ENCODE measurements at regions not wholly inside any gene's neighbourhood (a gene's known extent, or its start where the extent isn't known, plus 50 kb on each side); places are given as distances from the start of the nearest gene placed in this dataset.

- TF ChIP-seq, protein P1, sequence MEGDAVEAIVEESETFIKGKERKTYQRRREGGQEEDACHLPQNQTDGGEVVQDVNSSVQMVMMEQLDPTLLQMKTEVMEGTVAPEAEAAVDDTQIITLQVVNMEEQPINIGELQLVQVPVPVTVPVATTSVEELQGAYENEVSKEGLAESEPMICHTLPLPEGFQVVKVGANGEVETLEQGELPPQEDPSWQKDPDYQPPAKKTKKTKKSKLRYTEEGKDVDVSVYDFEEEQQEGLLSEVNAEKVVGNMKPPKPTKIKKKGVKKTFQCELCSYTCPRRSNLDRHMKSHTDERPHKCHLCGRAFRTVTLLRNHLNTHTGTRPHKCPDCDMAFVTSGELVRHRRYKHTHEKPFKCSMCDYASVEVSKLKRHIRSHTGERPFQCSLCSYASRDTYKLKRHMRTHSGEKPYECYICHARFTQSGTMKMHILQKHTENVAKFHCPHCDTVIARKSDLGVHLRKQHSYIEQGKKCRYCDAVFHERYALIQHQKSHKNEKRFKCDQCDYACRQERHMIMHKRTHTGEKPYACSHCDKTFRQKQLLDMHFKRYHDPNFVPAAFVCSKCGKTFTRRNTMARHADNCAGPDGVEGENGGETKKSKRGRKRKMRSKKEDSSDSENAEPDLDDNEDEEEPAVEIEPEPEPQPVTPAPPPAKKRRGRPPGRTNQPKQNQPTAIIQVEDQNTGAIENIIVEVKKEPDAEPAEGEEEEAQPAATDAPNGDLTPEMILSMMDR (IDR thresholded peaks at IDR 0.05; ENCODE audit: low read depth, low read length), result no peak
- no peak overlapping the region for H3K4me3 ChIP-seq (ENCODE audit: low read depth, low read length)
Measured at GRCh38 chr17:69856946-69857345, 218.1 kb upstream of the KCNJ16 start.

DNA sequence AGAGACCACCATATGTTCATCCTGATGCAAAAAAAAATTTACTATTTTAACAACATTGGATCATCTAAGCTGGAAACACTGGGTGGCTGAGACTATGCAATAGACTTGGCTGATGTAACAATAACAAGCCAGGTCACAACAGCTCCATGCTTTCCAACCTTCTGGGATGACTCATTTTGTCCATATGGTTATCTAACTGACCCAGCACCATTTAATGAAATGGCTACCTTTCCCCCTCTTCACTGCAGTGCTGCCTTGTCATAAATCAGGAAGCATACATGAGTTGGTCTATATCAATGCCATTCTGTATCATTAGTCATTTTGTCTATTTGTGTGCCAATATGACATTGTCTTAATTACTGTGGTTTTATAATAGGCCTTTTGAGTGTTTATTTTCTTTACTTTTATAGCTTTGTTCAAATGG lies 217.6 kb upstream of the KCNJ16 start:
- no peak overlapping the region for H3K4me3 ChIP-seq (ENCODE audit: low read depth, low read length)
- TF ChIP-seq, protein P1 (IDR thresholded peaks at IDR 0.05; ENCODE audit: low read depth, low read length), result no peak

- TF ChIP-seq, protein P1 (IDR thresholded peaks at IDR 0.05; ENCODE audit: low read depth, low read length), result no peak
Measured at GRCh38 chr17:69858460-69858859, 216.6 kb upstream of the KCNJ16 start.

GRCh38 chr17:69860142-69860680 lies 214.8 kb upstream of the KCNJ16 start:
- no peak overlapping the region for H3K4me3 ChIP-seq (ENCODE audit: low read depth, low read length)
- TF ChIP-seq, protein P1 (IDR thresholded peaks at IDR 0.05; ENCODE audit: low read depth, low read length), result no peak

More at GRCh38 chr17:69858460-69858859, 216.6 kb upstream of the KCNJ16 start:
- no peak overlapping the region for H3K4me3 ChIP-seq (ENCODE audit: low read depth, low read length)

DNA sequence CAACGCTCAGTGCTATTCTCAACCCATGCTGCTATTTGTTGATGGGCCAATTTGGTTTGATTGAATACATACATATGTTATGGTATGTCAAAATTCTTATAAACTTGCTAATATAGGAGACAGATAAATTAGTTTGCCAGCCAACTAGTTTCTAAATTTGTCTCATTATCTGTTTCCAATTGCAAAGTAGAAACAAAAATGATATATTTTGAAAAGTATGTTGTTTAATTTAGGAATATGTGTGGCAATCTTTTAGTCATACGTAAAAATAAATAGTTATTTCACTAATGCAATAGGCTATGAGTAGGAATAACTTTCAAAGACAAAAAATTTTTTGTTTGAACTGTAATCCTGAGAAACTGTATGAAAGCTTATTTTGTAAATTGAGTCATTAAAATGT lies 210.6 kb upstream of the KCNJ16 start:
- TF ChIP-seq, protein P1 (IDR thresholded peaks at IDR 0.05; ENCODE audit: low read depth, low read length), result no peak
- no peak overlapping the region for H3K4me3 ChIP-seq (ENCODE audit: low read depth, low read length)

DNA sequence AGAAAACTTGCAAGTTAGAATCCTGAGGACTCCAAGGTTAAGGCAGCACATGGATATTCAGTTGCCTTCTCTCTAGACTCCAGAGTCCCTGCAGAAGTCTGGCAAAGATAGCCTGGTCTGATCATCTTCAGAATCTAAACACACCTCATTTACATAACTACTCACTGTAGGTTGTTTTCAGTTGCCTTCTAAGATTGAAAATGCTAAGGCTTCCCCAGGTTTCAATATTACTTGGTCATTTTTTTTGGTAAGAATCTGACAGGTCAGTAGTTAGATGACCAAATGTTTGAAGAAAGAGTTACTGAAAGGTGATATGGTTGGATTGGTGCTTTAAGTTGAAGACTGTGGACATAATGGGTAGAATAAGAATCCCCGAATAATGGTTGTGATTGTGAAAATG lies 205.4 kb upstream of the KCNJ16 start:
- H3K4me3 ChIP-seq (ENCODE audit: low read depth, low read length), result no peak overlapping the region
- TF ChIP-seq, protein P1 (IDR thresholded peaks at IDR 0.05; ENCODE audit: low read depth, low read length), result no peak

DNA sequence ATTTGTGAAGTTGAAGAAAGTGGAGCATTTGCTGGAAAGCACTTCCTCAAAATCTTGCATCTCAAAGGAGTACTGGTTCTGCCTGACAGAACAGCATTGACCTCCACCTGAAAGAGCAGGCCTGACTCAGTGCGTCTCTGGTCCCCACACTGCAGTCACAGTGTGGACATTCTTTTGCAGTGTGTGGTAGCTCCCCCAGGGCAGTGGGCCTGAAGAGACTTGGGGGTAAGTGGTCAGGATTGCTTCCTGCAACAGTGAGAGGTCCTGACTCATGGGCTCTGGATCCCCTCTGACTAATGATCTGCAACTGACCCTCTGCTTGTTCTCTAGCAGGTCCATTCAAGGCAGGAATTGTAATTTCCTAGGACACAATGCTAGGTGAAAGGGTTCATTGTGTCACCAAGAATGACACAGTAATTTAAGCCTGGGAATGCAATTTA lies 204.9 kb upstream of the KCNJ16 start:
- TF ChIP-seq, protein P1 (IDR thresholded peaks at IDR 0.05; ENCODE audit: low read depth, low read length), result no peak

More for the DNA sequence above, 204.9 kb upstream of the KCNJ16 start:
- no peak overlapping the region for H3K4me3 ChIP-seq (ENCODE audit: low read depth, low read length)
